ENCODE measurements at regions not wholly inside any gene's neighbourhood (a gene's known extent, or its start where the extent isn't known, plus 50 kb on each side); places are given as distances from the start of the nearest gene placed in this dataset.
"Not testable (repeated sequence)": the region's sequence is repeated elsewhere in the genome, so short reads cannot be mapped to it uniquely, and the experiment has no call there.

DNA sequence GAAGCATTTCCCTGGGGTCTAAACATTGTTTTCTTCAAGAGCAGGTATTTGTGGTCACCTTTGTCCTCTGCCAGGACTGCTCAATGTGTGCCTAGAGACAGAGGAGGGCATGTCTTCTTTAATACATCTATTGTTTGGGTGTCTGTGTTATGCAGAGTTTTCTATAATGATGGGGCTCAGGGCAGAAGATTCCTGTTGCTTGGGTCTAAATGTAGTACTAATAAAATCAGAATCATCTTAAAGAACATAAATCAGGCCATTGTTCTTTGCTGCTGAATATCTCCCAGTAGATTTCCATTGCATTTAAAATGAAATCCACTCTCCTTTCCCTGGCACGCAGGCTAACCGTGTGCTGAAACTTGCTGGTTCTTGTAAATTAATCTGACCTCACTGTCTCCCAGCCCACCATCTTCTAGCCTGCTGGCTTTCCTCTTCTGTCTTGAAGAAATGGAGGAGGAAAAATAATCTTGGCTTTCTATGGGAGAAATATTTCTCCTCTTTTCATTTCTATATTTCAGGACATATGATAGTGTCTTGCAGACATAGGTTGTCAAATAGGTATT, 1396.8 kb downstream of the GATA3 start:
- TF ChIP-seq, protein P1, sequence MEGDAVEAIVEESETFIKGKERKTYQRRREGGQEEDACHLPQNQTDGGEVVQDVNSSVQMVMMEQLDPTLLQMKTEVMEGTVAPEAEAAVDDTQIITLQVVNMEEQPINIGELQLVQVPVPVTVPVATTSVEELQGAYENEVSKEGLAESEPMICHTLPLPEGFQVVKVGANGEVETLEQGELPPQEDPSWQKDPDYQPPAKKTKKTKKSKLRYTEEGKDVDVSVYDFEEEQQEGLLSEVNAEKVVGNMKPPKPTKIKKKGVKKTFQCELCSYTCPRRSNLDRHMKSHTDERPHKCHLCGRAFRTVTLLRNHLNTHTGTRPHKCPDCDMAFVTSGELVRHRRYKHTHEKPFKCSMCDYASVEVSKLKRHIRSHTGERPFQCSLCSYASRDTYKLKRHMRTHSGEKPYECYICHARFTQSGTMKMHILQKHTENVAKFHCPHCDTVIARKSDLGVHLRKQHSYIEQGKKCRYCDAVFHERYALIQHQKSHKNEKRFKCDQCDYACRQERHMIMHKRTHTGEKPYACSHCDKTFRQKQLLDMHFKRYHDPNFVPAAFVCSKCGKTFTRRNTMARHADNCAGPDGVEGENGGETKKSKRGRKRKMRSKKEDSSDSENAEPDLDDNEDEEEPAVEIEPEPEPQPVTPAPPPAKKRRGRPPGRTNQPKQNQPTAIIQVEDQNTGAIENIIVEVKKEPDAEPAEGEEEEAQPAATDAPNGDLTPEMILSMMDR (conservative IDR thresholded peaks at IDR 0.05; ENCODE audit: control insufficient read depth, insufficient read depth, low read depth, low read length): no peak
- H3K4me3 ChIP-seq (ENCODE audit: control insufficient read depth, low read depth, low read length): no peak overlapping the region
- no peak for DNase-seq (ENCODE audit: low read depth)

DNA sequence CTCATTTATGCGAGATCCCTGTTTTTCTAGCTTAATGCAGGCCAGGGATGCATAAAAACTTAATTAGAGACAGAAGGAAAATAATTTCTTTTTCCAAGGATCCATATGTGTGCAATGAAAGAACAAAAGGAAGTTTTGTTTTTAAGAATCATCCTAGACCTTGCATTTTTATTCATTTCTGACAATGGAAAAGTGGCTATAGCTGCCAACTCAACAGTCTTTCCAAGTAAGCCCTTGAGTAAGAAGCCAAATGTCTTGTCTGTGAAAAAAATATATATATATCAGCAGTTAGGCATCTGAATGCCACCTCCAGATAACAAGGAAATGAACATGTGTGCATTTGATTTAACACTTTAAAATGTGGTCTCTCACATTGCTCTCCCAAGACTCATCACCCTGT, 1397.6 kb downstream of the GATA3 start:
- DNase-seq (ENCODE audit: low read depth): no peak
- TF ChIP-seq, protein P1 (conservative IDR thresholded peaks at IDR 0.05; ENCODE audit: control insufficient read depth, insufficient read depth, low read depth, low read length): no peak
- no peak overlapping the region for H3K4me3 ChIP-seq (ENCODE audit: control insufficient read depth, low read depth, low read length)

DNA sequence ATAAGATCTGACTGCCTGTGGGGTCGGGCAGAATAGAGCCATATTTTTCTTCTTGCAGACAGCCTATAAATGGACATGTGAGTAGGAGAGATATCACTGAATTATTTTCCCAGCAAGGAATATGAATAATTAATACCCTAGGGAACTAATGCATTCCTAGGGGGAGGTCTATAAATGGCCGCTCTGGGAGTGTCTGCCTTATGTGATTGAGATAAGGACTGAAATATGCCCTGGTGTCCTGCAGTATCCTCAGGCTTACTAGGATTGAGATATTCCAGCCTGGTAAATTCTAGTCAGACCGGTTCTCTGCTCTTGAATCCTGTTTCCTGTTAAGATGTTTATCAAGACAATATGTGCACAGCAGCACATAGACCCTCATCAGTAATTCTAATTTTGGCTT, 1399.4 kb downstream of the GATA3 start:
- DNase-seq (ENCODE audit: low read depth); H3K4me3 ChIP-seq (ENCODE audit: control insufficient read depth, low read depth, low read length): not testable (repeated sequence)

DNA sequence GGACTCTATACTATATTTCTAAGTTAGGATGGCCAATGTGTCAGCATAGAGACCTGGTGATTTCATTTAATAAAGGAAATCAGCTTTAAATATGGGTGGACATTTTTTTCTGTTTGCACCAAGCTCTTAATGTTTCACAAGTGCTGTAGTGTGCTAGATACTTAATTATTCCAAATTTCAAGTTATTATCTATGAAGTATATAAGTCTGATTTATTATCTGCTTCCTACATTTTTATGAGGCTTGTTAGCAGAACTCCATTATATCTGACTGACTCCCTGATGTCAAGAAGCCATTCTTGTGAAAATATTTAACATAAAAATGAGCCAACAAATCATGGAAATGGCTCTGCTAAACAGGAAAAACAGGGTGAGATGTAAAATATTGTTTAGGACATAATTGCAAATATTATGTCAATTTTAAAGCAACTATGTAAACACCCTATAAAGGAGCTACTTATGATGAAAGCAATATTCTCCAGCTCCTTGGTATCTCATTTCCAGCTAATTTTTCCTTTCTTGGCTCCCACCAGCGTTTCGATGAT, 1415.2 kb downstream of the GATA3 start:
- TF ChIP-seq, protein P1 (conservative IDR thresholded peaks at IDR 0.05; ENCODE audit: control insufficient read depth, insufficient read depth, low read depth, low read length): no peak
- H3K4me3 ChIP-seq (ENCODE audit: control insufficient read depth, low read depth, low read length): no peak overlapping the region
- DNase-seq (ENCODE audit: low read depth): no peak

DNA sequence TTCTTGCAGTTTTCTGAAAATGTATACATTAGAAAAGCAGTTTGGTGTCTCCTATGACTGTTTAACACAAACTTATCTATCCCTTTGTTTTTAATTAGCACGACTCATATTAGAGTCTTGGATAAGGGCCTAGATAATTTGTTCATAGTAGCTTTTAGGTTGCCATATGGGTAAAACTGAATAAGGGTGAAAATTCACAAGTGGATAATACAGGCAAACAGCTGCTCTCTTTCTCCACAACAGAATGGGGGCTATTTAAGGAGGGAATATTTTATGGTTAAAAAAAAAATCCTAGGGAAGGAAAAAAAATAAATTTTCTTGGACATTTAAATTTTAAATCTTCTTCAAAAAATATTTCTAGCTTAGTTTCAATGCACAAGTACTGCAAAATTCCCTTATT, 1416.1 kb downstream of the GATA3 start:
- no peak for DNase-seq (ENCODE audit: low read depth)
- TF ChIP-seq, protein P1 (conservative IDR thresholded peaks at IDR 0.05; ENCODE audit: control insufficient read depth, insufficient read depth, low read depth, low read length): no peak
- H3K4me3 ChIP-seq (ENCODE audit: control insufficient read depth, low read depth, low read length): no peak overlapping the region

DNA sequence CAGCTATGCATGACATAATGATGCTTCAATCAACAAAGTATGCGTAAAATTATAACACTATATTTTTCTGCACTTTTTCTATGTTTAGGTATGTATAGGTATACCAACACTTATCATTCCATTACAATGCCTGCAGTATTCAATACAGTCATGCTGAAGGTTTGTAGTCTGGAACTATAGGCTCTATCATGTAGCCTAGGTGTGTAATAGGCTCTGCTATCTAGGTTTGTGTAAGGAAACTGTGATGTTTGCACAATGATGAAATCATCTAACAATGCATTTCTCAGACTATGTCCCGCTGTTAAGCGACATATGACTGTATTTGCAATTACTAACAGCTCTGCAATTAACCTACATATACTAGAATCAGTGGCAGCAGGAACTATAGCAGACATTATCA, 1447.5 kb downstream of the GATA3 start:
- TF ChIP-seq, protein P1 (conservative IDR thresholded peaks at IDR 0.05; ENCODE audit: control insufficient read depth, insufficient read depth, low read depth, low read length): no peak
- DNase-seq (ENCODE audit: low read depth): no peak
- no peak overlapping the region for H3K4me3 ChIP-seq (ENCODE audit: control insufficient read depth, low read depth, low read length)

DNA sequence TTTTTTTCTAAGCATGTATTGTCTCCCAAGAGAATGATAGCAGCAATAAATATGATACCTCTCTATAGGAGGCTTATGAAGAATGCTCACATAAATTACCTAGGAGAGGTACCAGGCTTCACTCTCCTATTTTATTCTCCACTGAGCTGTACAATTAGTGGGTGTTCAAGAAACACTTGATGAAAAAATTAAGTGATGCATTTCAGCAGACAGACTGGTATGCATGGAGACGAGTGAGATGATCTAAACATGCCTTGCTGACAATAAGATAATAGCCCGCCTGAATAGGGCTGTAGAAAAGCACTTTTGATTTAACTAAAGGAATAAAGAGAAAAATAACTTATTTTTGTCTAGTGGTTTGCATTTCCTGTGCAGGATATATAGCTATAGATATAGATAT, 1449.7 kb downstream of the GATA3 start:
- TF ChIP-seq, protein P1 (conservative IDR thresholded peaks at IDR 0.05; ENCODE audit: control insufficient read depth, insufficient read depth, low read depth, low read length): no peak
- no peak overlapping the region for H3K4me3 ChIP-seq (ENCODE audit: control insufficient read depth, low read depth, low read length)
- no peak for DNase-seq (ENCODE audit: low read depth)
